Liver (tissue), 3 donors: ENCODE measurements at regions not wholly inside any gene's neighbourhood (a gene's known extent, or its start where the extent isn't known, plus 50 kb on each side); places are given as distances from the start of the nearest gene placed in this dataset.

Experiments used
- EGR1 ChIP-seq, 2 donors: IDR thresholded peaks; 2 replicates each; pipeline ENCODE4 v1.6.1; 2016 to 2018; ENCODE audit warnings: antibody characterized with exemption in 2 of 2, low read depth in 2 of 2
- GABPA ChIP-seq, 2 donors: IDR thresholded peaks in 1 of 2; conservative IDR thresholded peaks in 1 of 2; 2 replicates each; pipeline ENCODE4 v1.6.1; 2016; ENCODE audit warnings: antibody characterized with exemption in 2 of 2, mild to moderate bottlenecking in 1 of 2, moderate library complexity in 1 of 2
- MAX ChIP-seq: IDR thresholded peaks from 2 replicates; pipeline ENCODE4 v1.6.1; 2016; ENCODE audit warnings: antibody characterized with exemption
- RAD21 ChIP-seq, 2 donors: IDR thresholded peaks; 2 replicates each; pipeline ENCODE4 v1.6.1; 2016; ENCODE audit warnings: antibody characterized with exemption in 2 of 2, mild to moderate bottlenecking in 2 of 2
- RXRA ChIP-seq, 2 donors: IDR thresholded peaks; 2 replicates each; pipeline ENCODE4 v1.6.1; 2017 to 2018; ENCODE audit warnings: antibody characterized with exemption in 2 of 2, mild to moderate bottlenecking in 1 of 2
- SP1 ChIP-seq: IDR thresholded peaks from 2 replicates; pipeline ENCODE4 v1.6.1; 2018; ENCODE audit warnings: antibody characterized with exemption, mild to moderate bottlenecking
- TAF1 ChIP-seq: conservative IDR thresholded peaks from 2 replicates; pipeline ENCODE4 v1.6.1; 2016; ENCODE audit warnings: antibody characterized with exemption, mild to moderate bottlenecking
- YY1 ChIP-seq: IDR thresholded peaks from 2 replicates; pipeline ENCODE4 v1.6.1; 2016; ENCODE audit warnings: antibody characterized with exemption, mild to moderate bottlenecking
- TF ChIP-seq, protein P1 (sequence below): fragments of 150-350 bp; IDR thresholded peaks from 2 replicates; pipeline ENCODE4 v1.5.1; 2017; ENCODE audit warnings: improper control_type of control experiment, low read depth, low read length; ENCODE audit not compliant: missing input control
- TF ChIP-seq, protein P2 (sequence below): IDR thresholded peaks from 2 replicates; pipeline ENCODE4 v1.6.1; 2016; ENCODE audit warnings: antibody characterized with exemption
- TF ChIP-seq, protein P3 (sequence below): IDR thresholded peaks from 2 replicates; pipeline ENCODE4 v1.6.1; 2016; ENCODE audit warnings: antibody characterized with exemption, mild to moderate bottlenecking
- donor health status: healthy.
- donor health status: healthy.

GRCh38 chr3:115549071-115549470 lies 74.2 kb upstream of the GAP43 start:
- TF ChIP-seq, protein P1, sequence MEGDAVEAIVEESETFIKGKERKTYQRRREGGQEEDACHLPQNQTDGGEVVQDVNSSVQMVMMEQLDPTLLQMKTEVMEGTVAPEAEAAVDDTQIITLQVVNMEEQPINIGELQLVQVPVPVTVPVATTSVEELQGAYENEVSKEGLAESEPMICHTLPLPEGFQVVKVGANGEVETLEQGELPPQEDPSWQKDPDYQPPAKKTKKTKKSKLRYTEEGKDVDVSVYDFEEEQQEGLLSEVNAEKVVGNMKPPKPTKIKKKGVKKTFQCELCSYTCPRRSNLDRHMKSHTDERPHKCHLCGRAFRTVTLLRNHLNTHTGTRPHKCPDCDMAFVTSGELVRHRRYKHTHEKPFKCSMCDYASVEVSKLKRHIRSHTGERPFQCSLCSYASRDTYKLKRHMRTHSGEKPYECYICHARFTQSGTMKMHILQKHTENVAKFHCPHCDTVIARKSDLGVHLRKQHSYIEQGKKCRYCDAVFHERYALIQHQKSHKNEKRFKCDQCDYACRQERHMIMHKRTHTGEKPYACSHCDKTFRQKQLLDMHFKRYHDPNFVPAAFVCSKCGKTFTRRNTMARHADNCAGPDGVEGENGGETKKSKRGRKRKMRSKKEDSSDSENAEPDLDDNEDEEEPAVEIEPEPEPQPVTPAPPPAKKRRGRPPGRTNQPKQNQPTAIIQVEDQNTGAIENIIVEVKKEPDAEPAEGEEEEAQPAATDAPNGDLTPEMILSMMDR = no peak
- no peak for TF ChIP-seq RAD21 (IDR thresholded peaks at IDR 0.05)
- no peak for TF ChIP-seq GABPA (IDR thresholded peaks at IDR 0.05 in 1 of 2, conservative IDR thresholded peaks at IDR 0.05 in 1 of 2)
- TF ChIP-seq, protein P2, sequence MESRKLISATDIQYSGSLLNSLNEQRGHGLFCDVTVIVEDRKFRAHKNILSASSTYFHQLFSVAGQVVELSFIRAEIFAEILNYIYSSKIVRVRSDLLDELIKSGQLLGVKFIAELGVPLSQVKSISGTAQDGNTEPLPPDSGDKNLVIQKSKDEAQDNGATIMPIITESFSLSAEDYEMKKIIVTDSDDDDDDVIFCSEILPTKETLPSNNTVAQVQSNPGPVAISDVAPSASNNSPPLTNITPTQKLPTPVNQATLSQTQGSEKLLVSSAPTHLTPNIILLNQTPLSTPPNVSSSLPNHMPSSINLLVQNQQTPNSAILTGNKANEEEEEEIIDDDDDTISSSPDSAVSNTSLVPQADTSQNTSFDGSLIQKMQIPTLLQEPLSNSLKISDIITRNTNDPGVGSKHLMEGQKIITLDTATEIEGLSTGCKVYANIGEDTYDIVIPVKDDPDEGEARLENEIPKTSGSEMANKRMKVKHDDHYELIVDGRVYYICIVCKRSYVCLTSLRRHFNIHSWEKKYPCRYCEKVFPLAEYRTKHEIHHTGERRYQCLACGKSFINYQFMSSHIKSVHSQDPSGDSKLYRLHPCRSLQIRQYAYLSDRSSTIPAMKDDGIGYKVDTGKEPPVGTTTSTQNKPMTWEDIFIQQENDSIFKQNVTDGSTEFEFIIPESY = no peak
- no peak for TF ChIP-seq TAF1
- no peak for TF ChIP-seq MAX
- TF ChIP-seq YY1 = no peak
- TF ChIP-seq EGR1 (IDR thresholded peaks at IDR 0.05; ENCODE audit: low read depth in 2 of 2) = no peak
- no peak for TF ChIP-seq SP1
- TF ChIP-seq, protein P3, sequence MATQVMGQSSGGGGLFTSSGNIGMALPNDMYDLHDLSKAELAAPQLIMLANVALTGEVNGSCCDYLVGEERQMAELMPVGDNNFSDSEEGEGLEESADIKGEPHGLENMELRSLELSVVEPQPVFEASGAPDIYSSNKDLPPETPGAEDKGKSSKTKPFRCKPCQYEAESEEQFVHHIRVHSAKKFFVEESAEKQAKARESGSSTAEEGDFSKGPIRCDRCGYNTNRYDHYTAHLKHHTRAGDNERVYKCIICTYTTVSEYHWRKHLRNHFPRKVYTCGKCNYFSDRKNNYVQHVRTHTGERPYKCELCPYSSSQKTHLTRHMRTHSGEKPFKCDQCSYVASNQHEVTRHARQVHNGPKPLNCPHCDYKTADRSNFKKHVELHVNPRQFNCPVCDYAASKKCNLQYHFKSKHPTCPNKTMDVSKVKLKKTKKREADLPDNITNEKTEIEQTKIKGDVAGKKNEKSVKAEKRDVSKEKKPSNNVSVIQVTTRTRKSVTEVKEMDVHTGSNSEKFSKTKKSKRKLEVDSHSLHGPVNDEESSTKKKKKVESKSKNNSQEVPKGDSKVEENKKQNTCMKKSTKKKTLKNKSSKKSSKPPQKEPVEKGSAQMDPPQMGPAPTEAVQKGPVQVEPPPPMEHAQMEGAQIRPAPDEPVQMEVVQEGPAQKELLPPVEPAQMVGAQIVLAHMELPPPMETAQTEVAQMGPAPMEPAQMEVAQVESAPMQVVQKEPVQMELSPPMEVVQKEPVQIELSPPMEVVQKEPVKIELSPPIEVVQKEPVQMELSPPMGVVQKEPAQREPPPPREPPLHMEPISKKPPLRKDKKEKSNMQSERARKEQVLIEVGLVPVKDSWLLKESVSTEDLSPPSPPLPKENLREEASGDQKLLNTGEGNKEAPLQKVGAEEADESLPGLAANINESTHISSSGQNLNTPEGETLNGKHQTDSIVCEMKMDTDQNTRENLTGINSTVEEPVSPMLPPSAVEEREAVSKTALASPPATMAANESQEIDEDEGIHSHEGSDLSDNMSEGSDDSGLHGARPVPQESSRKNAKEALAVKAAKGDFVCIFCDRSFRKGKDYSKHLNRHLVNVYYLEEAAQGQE = no peak
- TF ChIP-seq RXRA (IDR thresholded peaks at IDR 0.05) = no peak
